ENCODE measurements at regions not wholly inside any gene's neighbourhood (a gene's known extent, or its start where the extent isn't known, plus 50 kb on each side); places are given as distances from the start of the nearest gene placed in this dataset.
"Not testable (repeated sequence)": the region's sequence is repeated elsewhere in the genome, so short reads cannot be mapped to it uniquely, and the experiment has no call there.

- no peak for DNase-seq
Observed at GRCh38 chr2:154507186-154507585, 191.3 kb upstream of the KCNJ3 start.

- DNase-seq, result no peak
Observed at GRCh38 chr2:154518872-154519271, 179.6 kb upstream of the KCNJ3 start.

DNA sequence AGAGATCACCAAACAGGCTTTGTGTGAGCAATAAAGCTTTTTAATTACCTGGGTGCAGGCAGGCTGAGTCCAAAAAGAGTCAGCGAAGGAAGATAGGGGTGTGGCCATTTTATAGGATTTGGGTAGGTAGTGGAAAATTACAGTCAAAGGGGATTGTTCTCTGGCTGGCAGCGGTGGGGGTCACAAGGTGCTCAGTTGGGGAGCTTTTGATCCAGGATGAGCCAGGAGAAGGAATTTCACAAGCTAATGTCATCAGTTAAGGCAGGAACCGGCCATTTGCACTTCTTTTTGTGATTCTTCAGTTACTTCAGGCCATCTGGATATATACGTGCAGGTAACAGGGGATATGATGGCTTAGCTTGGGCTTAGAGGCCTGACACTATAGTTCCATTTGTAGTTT, 177.5 kb upstream of the KCNJ3 start:
- DNase-seq, result not testable (repeated sequence)

GRCh38 chr2:154526234-154526633, 172.3 kb upstream of the KCNJ3 start:
- DNase-seq, result no peak

GRCh38 chr2:154527962-154528361, 170.5 kb upstream of the KCNJ3 start:
- no peak for DNase-seq

DNA sequence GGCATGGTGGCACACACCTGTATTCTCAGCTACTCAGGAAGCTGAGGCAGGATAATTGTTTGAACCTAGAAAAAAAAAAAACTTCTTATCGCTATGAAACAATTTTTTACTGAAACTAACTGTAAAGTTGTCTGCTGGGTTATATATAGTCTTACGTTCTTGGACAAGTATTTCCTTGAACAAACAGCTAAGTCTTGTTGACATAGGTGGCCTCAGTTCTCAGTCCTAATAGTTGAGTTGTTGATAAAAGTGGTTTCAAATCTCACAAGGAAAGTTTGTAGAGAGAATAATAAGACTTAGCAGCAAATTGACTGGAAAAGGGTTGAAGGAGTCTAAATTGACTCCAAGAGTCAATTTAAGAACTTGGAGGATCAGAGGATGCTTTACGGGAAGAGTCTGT, 166.5 kb upstream of the KCNJ3 start:
- no peak for DNase-seq

DNA sequence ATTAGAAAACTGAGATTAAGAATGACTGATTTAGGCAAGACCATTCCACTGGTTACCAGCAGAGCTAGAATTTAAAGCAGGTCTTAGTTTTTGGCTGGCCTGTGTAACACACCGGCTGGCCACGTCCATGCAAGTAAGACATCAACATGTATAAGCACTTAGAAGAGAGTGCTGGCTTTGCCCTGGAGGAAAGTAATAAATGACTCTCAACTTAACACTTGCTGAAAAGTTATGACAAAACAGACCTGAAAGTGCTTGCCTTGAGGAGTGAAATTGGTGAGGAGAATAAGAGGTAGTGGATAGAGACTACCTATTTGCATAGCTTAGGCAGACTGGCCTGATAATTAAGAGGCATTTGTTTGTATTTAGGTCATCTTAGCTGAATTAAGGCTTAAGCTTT, 165.7 kb upstream of the KCNJ3 start:
- no peak for DNase-seq

GRCh38 chr2:154533300-154533940, 165.1 kb upstream of the KCNJ3 start:
- DNase-seq, result no peak

DNA sequence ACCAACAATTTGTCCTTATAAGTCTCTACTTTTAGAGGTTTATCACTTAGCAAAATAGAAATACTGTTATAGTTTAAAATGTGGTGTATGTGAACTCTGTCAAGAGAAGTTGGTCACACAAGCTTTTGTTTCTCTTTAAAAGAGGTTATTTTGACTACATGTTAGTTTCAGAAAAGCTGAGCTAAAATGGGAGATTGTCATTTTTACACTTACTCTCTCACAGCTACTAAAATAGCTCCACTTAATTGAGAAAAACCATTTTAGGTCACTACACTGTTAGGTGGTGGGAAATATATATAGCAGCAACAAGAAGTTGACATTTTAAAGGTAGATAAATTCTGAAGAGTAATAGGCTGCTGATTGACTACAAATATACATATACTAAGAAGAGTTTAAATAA, 161.5 kb upstream of the KCNJ3 start:
- no peak for DNase-seq

GRCh38 chr2:154537843-154538450, 160.5 kb upstream of the KCNJ3 start:
- DNase-seq, result no peak

GRCh38 chr2:154546341-154546740, 152.2 kb upstream of the KCNJ3 start:
- DNase-seq, result no peak

DNA sequence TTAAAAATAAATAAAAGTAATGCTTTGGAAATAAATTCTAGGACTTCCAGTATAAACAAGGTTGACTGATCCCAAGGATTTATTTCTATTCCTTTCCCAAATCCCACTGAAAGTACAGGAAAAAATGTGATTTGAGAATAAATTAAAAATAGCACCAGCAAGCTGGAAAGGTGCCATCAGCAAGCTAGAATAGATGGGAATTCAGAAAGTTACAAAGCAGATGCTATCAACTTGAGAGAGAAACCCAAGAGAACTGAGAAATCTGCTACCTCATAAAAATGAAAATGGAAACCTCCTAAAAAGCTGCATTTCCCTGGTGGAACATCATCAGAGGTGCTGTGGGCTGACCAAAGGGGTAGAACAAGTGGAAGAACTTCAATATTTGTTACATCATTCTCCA, 148.6 kb upstream of the KCNJ3 start:
- DNase-seq, result no peak

GRCh38 chr2:154551649-154552048, 146.8 kb upstream of the KCNJ3 start:
- no peak for DNase-seq

DNA sequence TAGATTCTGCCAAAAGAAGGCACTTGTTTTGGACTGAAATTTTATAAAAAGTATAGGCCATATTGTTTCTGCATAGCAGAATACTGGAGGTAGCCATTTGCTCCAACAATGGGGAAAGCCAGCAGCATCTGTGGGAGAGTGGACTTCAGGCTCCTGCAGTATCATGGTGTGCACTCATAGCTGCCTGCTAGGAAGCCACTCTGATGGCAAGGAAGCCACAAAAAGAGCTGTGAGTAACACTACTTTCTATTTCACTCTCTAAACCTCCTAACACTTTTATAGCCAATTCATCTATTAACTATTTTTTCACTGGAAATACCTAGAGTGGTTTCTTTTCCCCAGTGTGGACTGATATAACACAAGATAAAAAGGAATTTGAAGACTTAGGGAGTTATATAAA, 144.4 kb upstream of the KCNJ3 start:
- no peak for DNase-seq

DNA sequence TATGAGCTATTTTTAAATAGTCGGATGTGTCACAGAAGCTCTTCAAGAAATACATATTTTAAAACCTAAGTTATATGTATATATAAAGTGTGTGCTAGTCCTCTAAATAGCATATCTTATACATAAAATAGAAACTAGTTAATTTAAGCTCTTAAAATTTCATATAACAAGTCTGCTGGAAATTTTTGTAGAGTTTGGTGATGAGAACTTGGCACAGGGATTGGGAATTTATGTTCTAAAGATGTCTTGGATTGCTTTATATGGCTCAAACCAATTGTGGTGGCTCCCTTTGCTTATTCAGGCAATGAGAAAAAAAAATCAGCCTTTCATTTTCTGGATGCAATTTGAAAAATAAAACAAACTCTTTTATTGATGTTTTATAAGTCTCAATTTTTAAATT, 142.8 kb upstream of the KCNJ3 start:
- no peak for DNase-seq

DNA sequence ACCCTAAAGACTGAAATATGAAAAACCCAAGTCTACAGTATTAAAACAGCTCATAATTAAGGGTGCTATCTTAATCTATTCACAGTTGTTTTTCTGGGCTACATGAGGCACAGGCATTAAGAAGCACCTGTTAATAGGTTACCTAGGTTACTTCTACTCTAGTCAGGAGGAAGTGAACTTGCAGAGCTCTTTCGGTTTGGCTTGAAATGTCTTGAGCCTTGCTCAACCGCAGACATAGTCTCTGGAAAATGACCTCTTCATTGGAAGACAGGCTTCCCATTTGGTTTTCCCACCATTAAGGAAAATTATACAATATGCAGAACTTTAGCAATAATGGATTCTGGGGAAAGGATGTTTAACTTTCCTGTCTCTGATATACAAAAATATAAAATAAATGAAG, 142.3 kb upstream of the KCNJ3 start:
- no peak for DNase-seq

GRCh38 chr2:154556607-154557006, 141.9 kb upstream of the KCNJ3 start:
- DNase-seq, result no peak

GRCh38 chr2:154557906-154558305, 140.6 kb upstream of the KCNJ3 start:
- DNase-seq, result no peak

GRCh38 chr2:154565433-154565832, 133.1 kb upstream of the KCNJ3 start:
- DNase-seq, result no peak

DNA sequence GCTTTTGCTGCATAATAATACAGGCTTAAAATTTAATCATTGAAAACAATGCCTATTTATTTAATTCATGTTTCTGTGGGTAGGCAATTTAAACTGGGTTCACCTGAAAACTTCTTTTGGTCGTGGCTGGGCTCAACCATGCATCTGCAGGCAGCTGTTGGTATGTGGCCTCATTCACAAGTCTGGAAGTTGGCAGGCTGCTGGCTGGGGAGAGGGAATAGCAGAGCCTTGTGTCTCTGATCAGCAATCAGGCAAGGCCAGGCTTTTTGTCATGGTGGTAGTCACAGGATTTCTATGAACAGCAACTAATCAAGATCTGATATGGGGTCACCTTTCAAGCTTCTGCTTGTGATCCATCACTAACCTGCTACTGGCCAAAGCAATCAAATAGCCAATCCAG, 130.1 kb upstream of the KCNJ3 start:
- DNase-seq, result no peak

DNA sequence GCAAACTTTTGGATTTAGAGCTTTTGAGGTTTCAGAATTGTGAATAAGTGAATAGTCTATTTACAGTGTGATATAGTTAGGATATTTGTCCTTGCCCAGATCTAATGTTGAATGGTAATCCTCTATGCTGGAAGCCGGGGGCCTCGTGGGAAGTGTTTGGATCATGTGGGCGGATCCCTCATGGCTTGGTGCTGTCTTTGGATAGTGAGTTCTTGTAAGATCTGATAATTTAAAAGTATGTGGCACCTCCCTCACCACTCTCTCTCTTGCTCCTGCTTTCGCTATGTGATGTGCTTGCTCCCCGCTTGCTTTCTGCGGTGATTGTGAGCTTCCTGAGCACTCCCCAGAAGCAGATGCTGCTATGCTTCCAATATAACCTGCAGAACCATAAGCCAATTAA, 128.0 kb upstream of the KCNJ3 start:
- no peak for DNase-seq

- DNase-seq, result not testable (repeated sequence)
Observed at GRCh38 chr2:154576699-154577098, 121.8 kb upstream of the KCNJ3 start.

GRCh38 chr2:154577390-154577789, 121.1 kb upstream of the KCNJ3 start:
- DNase-seq, result no peak

GRCh38 chr2:154580767-154581166, 117.7 kb upstream of the KCNJ3 start:
- DNase-seq, result no peak

GRCh38 chr2:154582694-154583093, 115.8 kb upstream of the KCNJ3 start:
- DNase-seq, result not testable (repeated sequence)
